Kidney epithelial cell (primary cell): ENCODE measurements at regions not wholly inside any gene's neighbourhood (a gene's known extent, or its start where the extent isn't known, plus 50 kb on each side); places are given as distances from the start of the nearest gene placed in this dataset.

Experiments used
- DNase-seq: peaks from one replicate; pipeline ENCODE4 v3.0.0-alpha.2; 2010; ENCODE audit warnings: low read depth
- H3K27me3 ChIP-seq: 2 replicates; pipeline ENCODE4 v1.6.0; 2011; ENCODE audit warnings: low read length; ENCODE audit not compliant: control insufficient read depth, insufficient read depth
- H3K36me3 ChIP-seq: 2 replicates; pipeline ENCODE4 v1.5.1; 2011; ENCODE audit warnings: low read length; ENCODE audit not compliant: control insufficient read depth, insufficient read depth
- H3K4me3 ChIP-seq: 2 replicates; pipeline ENCODE4 v1.5.1; 2011; ENCODE audit warnings: low read depth, mild to moderate bottlenecking, control low read depth, low read length
- TF ChIP-seq, protein P1 (sequence below): IDR thresholded peaks from 2 replicates; pipeline ENCODE4 v1.5.1; 2011; ENCODE audit warnings: mild to moderate bottlenecking, moderate library complexity, low read length, control low read depth, inconsistent platforms; ENCODE audit not compliant: insufficient read depth, poor library complexity, severe bottlenecking

DNA sequence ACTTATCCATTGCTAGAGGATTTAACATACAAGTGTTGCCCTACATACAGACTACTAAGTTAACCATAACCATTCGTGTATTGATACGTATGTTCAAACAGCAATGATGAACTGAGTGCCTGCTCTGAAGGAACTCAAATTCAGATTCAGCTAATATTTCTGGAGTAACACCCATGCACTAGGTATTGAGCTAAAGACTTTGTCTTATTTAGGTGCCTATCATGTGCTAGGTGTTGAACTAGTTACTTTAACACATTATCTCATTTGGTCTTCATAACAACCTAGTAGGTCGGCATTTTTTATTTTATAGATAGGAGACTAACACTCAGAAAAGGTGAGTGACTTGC, 160.0 kb downstream of the LTN1 start:
- DNase-seq, result no peak
- Histone ChIP-seq H3K36me3 (no peaks in the 10 kb centered on the region), H3K27me3 (no peaks in the 10 kb centered on the region), H3K4me3 (no peak overlapping the region)
- TF ChIP-seq, protein P1, sequence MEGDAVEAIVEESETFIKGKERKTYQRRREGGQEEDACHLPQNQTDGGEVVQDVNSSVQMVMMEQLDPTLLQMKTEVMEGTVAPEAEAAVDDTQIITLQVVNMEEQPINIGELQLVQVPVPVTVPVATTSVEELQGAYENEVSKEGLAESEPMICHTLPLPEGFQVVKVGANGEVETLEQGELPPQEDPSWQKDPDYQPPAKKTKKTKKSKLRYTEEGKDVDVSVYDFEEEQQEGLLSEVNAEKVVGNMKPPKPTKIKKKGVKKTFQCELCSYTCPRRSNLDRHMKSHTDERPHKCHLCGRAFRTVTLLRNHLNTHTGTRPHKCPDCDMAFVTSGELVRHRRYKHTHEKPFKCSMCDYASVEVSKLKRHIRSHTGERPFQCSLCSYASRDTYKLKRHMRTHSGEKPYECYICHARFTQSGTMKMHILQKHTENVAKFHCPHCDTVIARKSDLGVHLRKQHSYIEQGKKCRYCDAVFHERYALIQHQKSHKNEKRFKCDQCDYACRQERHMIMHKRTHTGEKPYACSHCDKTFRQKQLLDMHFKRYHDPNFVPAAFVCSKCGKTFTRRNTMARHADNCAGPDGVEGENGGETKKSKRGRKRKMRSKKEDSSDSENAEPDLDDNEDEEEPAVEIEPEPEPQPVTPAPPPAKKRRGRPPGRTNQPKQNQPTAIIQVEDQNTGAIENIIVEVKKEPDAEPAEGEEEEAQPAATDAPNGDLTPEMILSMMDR, result no peak

DNA sequence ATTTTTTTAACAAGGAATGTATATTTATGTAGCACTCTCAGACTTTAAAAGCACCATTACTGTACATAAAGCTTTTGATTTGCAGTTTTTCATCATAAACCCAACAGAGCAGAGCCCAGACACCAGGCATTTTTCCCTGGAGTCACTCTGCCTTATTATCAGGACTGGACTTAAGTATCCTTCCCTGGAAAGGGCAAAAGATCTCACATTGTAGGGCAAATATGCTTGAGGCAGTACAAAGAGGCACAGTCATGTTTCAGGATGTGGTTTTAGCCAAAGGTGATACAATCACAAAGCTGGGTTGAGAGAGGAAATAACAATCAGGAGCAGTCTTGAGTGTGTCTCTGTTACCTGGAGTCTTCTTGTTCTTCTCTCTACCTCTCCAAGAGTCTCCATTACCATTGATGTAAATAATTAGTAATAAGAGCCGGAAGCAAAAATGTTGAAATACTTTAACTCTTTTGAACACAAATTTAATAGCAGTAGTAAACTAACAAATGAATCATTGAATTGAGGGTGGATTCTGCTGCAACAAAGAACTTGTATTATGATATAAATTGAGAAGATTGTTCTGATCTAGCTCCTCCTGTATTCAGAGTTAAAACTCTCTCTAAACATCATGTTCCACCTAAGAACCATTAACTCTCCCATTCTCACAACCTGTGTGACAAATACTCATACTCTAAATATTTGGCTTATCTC, 160.5 kb downstream of the LTN1 start:
- Histone ChIP-seq H3K4me3 (no peak overlapping the region), H3K27me3 (no peaks in the 10 kb centered on the region), H3K36me3 (no peaks in the 10 kb centered on the region)
- no peak for DNase-seq
- TF ChIP-seq, protein P1, result no peak

- DNase-seq, result no peak
- Histone ChIP-seq H3K4me3 (no peak overlapping the region), H3K36me3 (no peaks in the 10 kb centered on the region), H3K27me3 (no peaks in the 10 kb centered on the region)
- TF ChIP-seq, protein P1, result no peak
These were observed 163.7 kb downstream of the LTN1 start for GRCh38 chr21:28828981-28829380.

GRCh38 chr21:28828021-28828420, 164.7 kb downstream of the LTN1 start:
- TF ChIP-seq, protein P1, result no peak
- Histone ChIP-seq H3K4me3 (no peak overlapping the region), H3K36me3 (no peaks in the 10 kb centered on the region), H3K27me3 (no peaks in the 10 kb centered on the region)
- DNase-seq, result no peak

GRCh38 chr21:28827422-28827821, 165.3 kb downstream of the LTN1 start:
- TF ChIP-seq, protein P1, result no peak
- no peak for DNase-seq
- Histone ChIP-seq H3K36me3 (no peaks in the 10 kb centered on the region), H3K27me3 (no peaks in the 10 kb centered on the region), H3K4me3 (no peak overlapping the region)

DNA sequence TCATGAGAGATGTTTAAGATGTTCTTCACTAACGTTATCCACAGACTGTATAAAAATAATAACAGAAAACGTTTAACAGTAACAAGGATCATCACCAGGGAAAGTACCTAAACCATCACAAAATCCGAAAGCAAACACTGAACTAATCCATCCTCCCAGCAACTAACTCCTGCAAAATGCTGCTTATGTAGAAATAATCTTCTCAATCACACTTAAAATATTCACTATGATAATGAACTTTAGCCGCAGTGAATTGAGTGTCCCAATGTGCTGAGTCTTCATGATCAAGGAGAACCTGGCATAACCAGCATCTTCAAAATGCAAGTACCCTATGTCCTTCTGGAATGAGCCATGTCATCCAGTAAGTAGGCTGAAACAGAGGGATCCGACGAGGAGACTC, 166.1 kb downstream of the LTN1 start:
- Histone ChIP-seq H3K36me3 (no peaks in the 10 kb centered on the region), H3K27me3 (no peaks in the 10 kb centered on the region), H3K4me3 (no peak overlapping the region)
- TF ChIP-seq, protein P1, result no peak
- no peak for DNase-seq
